Stimulated activated CD4-positive, alpha-beta T cell treated with anti-CD3 and anti-CD28 coated beads, Interleukin-2, amount 100 ng/mL, for 4 hours (primary cell): ENCODE measurements at regions not wholly inside any gene's neighbourhood (a gene's known extent, or its start where the extent isn't known, plus 50 kb on each side); places are given as distances from the start of the nearest gene placed in this dataset.
"Not testable (repeated sequence)": the region's sequence is repeated elsewhere in the genome, so short reads cannot be mapped to it uniquely, and the experiment has no call there.

Experiments
- DNase-seq: peaks from one replicate; pipeline ENCODE4 v3.0.0-alpha.2; 2020; ENCODE audit warnings: low read depth

DNA sequence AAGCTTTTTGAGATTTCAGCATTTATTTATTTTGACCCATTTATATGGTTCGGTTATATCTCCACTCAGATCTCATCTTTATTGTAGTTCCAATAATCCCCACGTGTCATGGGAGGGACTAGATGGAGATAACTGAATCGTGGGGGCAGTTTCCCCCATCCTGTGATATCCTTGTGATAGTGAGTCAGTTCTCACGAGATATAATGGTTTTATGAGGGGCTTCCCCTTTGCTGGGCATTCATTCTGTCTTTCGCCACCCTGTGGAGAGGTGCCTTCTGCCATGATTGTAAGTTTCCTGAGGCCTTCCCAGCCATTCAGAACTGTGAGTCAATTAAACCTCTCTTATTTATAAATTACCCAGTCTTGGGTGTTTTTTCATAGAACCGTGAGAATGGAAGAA lies 96.5 kb upstream of the PCSK1 start:
- DNase-seq, result no peak

DNA sequence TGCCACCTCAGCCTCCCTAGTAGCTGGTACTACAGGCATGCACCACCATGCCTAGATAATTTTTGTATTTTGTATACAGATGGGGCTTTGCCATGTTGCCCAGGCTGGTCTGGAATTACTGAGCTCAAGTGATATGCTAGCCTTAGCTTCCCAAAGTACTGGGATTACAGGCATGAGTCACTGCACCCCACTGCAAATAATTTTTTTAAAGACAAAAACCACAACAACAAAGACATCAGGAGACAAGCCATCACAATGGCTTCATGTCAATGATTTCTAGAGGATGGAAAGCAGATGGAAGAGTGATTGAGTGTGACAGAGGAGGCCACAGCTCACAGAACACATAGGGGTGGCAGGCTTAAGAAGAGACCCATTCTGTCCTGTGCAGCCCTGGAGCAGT lies 97.9 kb upstream of the PCSK1 start:
- no peak for DNase-seq

DNA sequence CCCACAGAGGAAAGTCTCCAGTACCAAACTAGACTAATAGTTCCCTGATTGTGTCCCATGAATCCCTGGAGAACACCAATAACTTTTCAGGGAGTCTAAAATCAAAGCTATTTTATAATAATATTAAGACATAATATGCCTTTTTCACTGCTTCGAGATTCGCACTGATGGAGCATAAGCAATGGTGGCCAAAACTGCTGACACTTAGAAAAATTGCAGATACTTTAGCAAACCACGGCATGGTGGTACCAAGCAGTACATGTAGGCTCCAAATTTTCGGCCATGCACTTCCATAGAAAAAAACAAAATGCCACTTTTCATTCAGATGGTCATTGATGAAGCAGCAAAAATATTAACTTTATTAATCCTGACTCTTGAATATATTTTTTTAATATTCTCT lies 100.3 kb upstream of the PCSK1 start:
- no peak for DNase-seq

DNA sequence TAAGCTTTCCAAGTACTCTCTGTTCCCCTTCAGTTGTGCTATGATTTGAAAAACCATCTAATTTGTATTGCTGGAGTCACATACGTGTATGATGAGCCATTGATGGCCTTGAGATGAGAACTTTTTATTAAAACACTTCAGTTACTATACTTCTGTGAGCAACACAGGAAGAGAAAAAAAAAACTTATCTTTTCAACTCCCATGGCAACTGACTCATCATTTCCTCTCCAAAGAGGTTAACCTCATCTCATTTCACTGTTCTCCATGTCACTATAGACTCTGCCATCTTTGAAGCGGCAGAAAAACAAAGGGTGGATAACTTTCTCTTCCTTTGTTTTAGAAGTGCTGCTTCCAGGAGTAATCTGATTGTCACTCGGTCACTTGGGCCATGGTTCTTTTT lies 104.3 kb upstream of the PCSK1 start:
- no peak for DNase-seq

DNA sequence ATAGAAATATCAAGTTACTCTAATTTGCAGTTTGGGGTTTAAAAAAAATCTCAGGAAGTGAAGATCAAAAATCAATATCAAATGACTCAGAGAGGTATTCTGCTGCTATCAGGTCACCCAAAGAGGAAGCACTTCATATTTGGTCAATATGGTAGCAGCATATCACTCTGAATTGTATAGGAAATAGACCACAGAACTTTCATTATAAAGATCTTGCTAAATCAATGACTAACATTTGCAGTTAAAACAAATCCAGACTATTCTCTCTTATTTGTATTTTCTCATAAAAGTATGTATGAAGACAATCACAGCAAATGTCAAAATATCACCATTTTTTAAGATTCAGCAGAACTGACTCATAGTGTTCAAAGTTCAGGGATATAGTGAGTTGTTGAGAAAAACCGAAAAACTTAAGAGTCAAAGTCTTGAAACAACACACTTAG lies 105.8 kb upstream of the PCSK1 start:
- DNase-seq, result no peak

DNA sequence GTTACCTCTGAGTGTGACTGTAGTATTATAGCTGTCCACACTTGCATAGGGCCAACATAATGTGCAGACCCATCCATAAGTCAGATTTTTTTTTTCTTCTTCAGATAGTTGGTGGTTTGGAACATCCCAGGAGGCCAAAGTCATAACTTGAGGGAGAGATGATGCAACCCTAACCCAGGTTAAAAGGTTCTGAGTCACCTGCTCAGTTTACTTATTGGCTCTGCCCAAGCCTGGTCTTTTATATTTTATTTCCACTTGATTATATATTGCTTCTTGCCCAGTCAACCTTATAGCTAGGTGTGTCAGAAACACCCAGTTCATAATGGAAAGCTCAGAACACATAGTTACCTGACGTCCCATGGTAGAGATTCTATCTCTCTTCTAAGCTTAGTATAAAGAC lies 113.1 kb upstream of the PCSK1 start:
- no peak for DNase-seq

DNA sequence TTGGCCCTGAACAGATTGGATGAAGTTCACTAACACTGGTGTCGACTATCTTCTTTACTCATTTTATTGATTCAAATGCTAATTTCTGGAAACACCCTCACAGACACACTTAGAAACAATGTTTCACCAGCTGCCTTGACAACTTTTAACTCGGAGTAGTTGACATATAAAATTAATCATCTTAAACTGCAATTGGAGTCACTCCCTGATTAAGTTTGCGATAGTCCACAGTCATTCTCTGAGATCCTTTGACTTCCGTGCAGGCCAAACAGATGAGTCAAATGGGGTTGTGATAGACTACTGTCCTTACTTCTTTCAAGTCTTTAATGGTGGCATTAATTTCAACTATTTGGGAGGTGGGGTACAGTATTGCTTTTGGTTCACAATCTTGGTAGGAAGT lies 114.4 kb upstream of the PCSK1 start:
- no peak for DNase-seq

DNA sequence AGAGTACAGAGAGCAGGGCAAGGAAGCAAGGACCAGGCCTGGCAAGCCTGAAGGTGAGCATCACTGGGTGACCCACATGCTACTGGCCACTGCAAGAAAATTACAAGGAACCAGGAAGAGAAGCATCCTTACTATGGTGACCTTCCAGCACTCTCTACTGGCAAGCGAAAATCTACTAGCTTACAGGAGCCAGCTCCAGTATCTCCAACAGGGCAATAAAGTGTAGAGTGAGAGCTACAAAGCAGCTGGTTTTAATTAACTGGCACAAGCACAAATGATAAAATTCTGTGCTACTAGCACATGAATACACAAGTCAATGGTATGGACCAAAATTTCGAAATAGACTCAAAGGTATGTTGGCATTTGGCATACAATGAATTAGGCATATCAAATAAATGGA lies 113.3 kb upstream of the CAST start:
- no peak for DNase-seq

DNA sequence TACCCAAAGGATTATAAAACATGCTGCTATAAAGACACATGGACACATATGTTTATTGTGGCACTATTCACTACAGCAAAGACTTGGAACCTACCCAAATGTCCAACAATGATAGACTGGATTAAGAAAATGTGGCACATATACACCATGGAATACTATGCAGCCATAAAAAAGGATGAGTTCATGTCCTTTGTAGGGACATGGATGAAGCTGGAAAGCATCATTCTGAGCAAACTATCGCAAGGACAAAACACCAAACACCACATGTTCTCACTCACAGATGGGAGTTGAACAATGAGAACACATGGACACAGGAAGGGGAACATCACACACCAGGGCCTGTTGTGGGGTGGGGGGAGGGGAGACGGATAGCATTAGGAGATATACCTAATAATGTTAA lies 101.3 kb upstream of the CAST start:
- DNase-seq, result not testable (repeated sequence)

DNA sequence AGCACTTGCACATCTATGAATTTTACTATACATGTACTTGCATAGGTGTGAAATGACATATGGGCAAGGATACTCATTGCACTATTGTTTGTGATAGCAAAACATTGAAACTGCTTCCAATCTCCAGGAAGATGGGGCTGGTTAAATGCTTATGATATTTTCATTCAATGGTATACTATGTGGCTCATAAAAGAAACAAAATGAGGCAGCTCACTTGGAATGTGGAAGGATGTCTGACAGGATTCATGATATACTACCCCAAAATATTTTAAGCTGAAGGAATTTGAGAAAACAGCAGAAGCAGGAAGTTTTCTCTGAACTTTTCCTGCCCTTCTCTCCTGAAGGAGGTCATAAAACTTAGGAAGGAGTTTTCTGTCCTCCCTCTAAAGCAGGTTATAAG lies 99.6 kb upstream of the CAST start:
- no peak for DNase-seq

DNA sequence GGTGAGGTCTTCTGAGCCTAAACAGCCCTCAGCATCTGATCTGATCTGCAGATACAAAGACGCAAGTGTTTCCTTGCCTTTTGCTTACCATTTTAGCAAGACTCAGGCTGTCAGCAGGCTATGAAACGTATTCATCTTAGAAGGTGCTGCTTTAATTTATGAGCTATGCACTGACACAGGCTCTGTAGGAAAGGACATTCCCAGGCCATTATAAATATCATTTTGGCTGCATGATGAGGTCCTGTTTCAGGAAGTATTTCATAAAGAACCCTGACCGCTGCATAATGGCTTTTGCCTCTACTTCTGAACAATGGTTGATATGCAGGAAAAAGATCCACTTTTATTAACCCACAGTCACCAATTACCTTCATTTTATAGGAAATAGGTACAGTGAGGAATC lies 98.4 kb upstream of the CAST start:
- no peak for DNase-seq

DNA sequence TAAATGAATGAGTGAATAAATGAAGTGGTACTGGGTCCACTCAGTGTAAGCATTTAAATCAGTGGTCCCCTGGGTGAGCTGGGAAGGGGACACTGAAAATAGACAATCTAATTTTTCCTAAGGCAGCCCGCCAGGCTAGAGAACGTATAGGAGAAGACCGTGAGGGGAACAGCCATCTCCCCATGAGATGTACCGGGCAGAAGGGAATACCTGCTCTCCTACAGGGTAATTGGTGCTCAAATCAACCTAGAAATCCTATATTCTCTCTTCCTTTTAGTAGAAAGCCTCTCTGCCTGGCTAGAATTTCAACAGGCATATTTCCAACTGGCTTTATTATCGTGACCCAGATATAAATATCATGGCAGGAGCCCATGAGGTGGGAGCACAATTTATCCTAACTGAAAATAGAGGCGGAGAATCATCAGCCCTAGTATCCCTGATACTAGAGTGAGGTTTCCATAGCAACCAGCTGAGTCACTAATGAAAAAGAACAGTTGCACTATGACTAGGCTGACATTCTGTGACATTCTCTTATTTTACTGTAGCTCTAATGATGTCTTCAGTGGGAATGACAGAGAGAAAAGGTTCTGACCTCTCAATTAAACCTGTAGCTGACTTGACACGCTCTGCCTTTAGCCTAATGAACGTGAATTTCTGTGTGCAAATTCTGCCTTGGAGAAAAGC lies 96.5 kb upstream of the CAST start:
- DNase-seq, result no peak

DNA sequence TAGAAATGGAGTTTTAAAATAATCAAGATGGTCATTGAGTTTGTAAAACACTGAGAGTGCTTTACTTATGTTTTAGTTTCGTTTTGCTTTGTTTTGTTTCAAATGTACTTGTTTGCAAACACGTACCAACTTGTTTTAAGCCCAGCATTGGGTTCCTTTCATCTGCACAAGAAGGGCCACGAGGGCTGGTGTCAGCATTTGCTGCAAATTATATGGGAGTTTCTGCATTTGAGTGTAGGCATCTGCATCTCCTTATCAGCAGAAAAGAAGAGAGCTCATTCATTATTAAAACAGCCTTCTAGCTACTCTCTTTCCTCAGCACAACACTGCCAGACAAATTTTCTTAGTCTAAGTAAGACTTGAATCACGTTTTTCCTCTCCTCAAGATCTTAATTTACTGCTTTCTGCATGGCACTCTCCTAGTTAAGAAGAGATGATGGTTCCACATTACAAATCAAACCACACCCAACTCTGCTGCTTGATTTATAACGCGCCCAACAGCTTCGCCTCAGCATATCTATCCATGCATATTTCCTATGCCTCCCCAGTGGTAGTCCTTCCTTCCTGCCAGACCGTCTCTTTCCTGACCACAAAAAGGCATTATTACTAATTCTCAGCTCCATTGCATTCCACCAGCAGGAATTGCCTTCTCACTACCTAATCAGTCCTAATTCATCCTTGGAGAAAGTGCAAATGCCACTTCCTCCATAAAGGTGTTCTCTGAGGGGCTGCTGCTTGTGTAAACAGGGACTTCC lies 95.2 kb upstream of the CAST start:
- DNase-seq, result no peak

DNA sequence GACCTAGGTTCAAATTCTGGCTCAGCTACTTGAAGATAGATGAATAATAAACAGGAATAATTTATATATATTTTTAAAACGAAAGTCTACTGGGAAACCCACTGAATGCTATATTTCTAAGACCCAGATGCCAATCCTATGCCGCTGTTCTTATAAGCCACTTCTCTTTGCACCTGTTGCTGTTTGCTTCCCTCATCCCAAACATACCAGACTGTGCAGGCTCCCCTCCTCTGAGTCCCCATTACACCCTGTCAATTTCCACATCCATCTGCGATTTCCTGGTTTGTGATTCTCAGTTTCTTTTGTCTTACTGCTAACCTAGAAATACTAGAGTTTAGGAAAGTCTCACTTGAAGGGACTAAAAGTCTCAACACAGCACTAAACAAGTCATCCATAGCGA lies 92.8 kb upstream of the CAST start:
- DNase-seq, result no peak

DNA sequence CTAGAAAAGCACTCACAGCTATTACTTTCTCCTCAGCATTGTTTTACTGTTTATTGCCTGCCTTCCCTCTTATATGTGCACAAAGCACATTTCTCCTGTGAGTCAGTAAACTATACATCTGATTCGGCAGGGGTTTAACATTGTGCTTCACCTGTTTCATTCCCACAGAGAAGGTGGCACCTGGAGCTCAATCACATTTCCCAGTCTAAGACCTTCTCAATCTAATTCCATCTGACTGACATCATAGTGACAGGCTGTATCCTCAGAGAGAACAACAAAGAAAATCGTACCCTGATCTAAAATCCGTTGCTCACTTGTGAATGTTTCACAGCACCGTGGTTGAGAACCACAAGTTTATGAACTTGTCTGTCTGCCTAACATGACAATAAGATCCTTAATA lies 92.4 kb upstream of the CAST start:
- no peak for DNase-seq

DNA sequence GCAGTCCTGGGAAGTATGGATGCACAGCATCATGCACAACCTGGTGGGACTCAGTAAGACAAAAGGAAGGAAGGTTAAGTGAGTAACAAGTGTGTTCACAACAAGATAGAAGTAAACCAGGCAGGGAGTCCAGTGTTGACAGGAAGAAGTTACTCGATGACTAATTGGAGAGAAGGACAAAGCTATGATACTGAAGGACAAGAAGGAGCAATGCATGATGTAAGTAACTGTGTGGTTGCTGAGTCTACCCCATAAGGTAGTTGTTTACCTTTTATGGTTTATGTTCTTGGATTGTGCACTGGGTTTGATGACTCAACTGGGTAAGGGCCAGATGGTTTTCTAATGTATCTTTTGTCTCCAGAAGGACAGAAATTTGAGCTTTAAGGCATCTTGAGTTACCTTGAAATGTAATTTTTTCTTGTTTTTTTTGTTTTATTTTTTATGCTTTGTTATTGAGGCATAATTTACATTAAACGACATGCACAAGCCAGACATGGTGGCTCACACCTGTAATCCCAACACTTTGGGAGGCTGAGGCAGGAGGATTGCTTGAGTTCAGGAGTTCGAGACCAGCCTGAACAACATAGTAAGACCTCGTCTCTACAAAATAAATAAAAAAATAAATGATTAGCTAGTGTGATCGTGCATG lies 89.2 kb upstream of the CAST start:
- DNase-seq, result no peak

DNA sequence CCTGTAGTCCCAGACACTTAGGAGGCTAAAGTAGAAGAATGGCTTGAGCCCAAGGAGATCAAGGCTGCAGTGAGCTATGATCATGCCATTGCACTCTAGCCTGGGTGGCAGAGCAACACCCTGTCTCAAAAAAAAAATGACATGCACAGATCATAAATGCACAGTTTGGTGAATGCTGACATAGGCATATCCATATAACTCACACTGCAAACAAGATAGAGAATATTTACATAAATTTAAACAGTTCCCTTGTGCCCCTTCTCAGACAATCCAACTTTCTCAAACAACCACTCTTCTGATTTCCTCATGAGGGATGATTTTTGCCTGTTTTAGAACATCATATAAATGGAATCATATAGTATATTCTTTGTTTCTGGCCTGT lies 88.7 kb upstream of the CAST start:
- DNase-seq, result no peak

DNA sequence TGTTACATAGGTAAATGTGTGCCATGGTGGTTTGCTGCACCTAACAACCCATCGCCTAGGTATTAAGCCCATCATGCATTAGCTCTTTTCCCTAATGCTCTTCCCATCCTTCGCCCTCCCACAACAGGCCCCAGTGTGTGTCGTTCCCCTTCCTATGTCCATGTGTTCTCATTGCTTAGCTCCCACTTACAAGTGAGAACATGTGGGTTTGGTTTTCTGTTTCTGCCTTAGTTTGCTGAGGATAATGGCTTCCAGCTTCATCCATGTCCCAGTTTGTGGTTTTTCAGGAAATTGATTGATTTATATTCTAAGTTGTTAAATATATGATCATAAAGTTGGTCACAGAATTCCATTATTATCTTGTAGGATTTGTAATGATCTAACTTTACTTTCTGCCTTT lies 85.3 kb upstream of the CAST start:
- DNase-seq, result no peak

DNA sequence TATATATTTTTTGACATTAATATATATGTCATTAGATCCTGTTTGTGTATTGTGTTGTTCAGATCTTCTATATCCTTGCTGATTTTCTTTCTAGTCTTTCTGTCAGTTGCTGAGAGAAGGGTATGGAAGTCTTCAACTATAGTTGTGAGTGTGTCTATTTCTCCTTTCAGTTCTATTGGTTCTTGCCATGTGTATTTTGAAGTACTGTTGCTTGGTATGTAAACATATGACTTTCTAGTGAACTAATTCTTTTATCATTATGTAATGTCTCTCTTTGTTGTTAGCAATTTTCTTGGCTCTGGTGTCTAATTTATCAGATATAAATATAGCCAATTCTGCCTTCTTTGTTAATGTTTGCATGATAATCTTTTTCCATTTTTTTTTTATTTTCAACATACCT lies 84.3 kb upstream of the CAST start:
- DNase-seq, result no peak

DNA sequence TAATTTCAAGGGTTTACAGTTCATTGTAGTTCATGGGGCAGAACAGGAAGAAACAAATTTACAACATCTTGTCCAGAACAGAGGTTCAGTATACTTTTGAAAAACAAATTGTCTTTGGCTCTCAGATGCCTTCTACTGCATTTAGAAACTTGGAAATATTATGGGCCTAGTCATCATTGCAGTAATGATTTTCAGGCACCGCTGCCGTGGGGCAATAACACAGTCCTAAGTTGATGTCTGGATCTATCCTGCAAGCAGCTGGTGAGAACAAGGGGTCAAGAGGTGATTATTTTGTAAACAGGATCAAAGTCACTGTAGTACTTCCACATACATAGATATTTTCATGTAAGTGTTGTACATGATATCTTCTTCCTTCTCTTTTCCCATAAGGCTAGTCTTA lies 82.5 kb upstream of the CAST start:
- no peak for DNase-seq

DNA sequence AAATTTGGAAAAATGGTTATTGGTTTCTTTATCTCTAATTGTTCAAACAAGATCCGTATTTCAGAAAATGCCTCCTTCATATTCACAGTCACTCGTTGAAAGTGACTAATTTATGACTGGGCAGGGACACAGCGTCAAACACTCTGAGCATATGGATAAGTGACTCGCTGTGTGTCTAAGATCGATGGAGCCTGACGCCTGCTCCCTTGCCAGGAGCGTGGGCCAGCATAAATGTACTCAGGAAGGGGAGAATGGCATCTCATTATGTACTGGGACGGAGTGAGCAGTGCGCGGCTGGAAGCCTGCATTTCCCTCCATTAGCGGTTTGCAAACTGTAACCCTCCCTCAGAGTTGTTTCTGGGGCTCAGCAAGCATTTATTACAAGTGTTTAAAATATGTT lies 79.8 kb upstream of the CAST start:
- DNase-seq, result no peak

DNA sequence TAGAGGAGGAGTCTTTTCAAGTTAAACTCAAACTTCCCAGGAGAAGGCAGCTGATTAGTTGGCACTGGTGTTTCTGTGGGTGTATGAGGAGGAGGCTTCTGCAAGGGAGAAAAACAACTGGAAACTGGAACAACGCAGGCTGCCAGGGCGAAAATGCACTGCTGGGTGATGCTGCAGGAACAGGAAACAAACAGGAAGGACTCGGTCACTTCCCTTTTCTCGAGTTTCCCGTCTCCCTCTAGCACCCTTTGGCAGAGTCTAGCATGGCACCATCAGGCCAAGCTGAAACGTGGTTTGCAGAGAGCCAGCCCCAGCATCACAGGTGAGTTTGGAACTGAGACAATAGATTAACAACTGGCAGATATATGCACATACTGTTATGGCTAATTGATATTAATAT lies 77.5 kb upstream of the CAST start:
- DNase-seq, result no peak

DNA sequence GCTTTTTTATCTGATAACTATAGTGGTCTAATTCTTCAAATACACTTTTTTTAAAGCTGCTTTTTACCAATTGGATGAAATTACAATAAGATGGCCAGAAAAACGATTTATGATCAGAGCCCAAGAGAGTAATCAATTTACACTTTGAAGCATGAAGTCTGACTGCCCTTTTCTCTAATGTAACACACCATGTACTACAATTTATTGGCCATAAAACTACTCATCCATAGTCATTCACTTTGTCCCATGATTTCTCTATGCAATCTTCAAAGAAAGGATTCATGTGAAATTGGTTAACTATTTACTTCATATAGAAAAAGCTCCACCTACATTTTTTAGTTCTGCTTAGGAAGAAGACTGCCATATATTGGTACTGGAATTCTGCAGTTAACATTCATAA lies 73.6 kb upstream of the CAST start:
- no peak for DNase-seq

DNA sequence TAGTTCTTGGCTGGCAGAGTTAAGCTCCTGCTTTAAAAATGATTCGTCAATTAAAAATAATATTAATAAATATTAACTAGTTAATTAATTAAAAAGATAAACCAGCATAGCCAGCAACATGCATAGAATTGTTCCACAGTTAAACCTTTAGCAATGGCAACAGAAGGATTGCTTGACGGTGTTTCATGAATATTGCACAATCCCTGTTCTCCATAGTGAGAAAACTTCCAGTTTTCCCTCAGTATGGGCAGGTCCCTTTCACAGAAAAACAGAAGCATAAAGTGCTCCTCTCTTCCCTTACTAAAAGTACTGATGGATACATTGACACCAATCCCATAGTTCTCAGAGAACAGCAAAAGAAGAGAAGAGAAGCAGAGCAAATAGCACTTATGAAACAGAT lies 71.4 kb upstream of the CAST start:
- DNase-seq, result no peak
